Esophagus squamous epithelium (tissue), 4 donors: ENCODE measurements at regions not wholly inside any gene's neighbourhood (a gene's known extent, or its start where the extent isn't known, plus 50 kb on each side); places are given as distances from the start of the nearest gene placed in this dataset.

Experiments used
- CTCF ChIP-seq, 6 experiments: fragments of 450-650 bp in 4 of 6; fragments of 200-600 bp in 2 of 6; sonication (generic) in 2 of 6; IDR thresholded peaks; one replicate each; pipeline ENCODE4 v1.5.1; 2016 to 2019; ENCODE audit warnings: antibody characterized with exemption in 6 of 6, mild to moderate bottlenecking in 4 of 6, moderate library complexity in 4 of 6
- POLR2A ChIP-seq, 4 donors: fragments of 450-650 bp; IDR thresholded peaks; one replicate each; pipeline ENCODE4 v1.6.1; 2017; ENCODE audit warnings: antibody characterized with exemption in 4 of 4, mild to moderate bottlenecking in 4 of 4, moderate library complexity in 3 of 4

DNA sequence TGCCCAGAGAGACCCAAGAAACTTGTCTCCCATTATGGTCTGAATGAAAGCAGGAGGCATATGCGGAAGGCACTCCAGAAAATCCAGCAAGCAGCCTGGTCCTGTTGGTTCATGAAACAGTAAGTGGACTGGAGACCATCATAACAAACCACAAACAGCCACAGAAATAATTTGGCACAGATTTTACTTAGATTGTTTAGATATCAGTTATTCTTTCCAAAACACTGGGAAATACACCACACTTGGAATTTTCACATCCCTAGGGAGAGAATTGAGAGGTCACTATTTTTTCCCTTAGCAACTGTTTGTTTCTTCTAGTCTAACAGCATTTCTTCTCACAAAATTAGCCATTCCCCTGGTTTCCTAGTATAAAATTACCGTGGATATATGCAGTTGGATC, 300.8 kb downstream of the OSTF1 start:
- TF ChIP-seq CTCF (IDR thresholded peaks at IDR 0.05) (no peak), POLR2A (IDR thresholded peaks at IDR 0.05) (no peak)
